MM.1S (cell line): ENCODE measurements at regions not wholly inside any gene's neighbourhood (a gene's known extent, or its start where the extent isn't known, plus 50 kb on each side); places are given as distances from the start of the nearest gene placed in this dataset.

ENCODE experiments used
- CTCF ChIP-seq: fragments of 300-600 bp; sonication (generic); IDR thresholded peaks from 2 replicates; pipeline ENCODE4 v1.5.1; 2016; ENCODE audit warnings: antibody characterized with exemption, low read length, mixed read lengths
- EZH2 ChIP-seq: fragments of 300-600 bp; sonication (generic); optimal IDR thresholded peaks from 2 replicates; pipeline ENCODE3; 2017; ENCODE audit warnings: low read depth, mild to moderate bottlenecking, antibody characterized with exemption, low read length, mixed read lengths

- TF ChIP-seq CTCF = no peak
- TF ChIP-seq EZH2 = no peak
Measured at GRCh38 chr14:71320734-71321573, 413.7 kb downstream of the PCNX1 start.
